OCI-LY1 (cell line): ENCODE measurements at regions not wholly inside any gene's neighbourhood (a gene's known extent, or its start where the extent isn't known, plus 50 kb on each side); places are given as distances from the start of the nearest gene placed in this dataset.

Source experiments
- CTCF ChIP-seq: fragments of 200-600 bp; sonication (generic), shearing (Covaris generic); IDR thresholded peaks from 2 replicates; pipeline ENCODE4 v1.5.1; 2017; ENCODE audit warnings: mild to moderate bottlenecking, antibody characterized with exemption, low read length, moderate library complexity, mixed read lengths
- EZH2 ChIP-seq: fragments of 200-600 bp; sonication (generic), shearing (Covaris generic); IDR thresholded peaks from 2 replicates; pipeline ENCODE4 v1.8.0; 2017; ENCODE audit warnings: borderline replicate concordance, mixed run types, mild to moderate bottlenecking, antibody characterized with exemption, low read length, moderate library complexity, mixed read lengths

DNA sequence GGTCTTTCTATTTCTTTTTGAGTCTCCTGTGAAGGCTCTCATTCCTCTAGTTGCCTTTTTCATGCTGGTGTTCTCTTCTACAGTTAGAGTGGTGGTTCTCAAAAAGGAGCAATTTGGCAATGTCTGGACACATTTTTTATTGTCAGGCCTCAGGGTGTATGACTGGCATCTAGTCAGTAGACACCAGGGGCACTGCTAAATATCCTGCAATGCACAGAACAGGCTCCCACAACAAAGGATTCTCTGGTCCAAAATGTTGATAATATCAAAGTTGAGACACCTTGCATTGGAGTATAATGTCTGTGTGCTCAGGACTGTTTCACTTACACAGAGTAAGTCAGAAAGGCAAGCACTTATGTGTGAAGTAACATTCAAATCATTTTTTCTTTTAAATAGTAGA, 1360.7 kb downstream of the ADGRL3 start:
- TF ChIP-seq CTCF: no peak
- TF ChIP-seq EZH2: no peak
